HL-60 (cell line): ENCODE measurements at regions not wholly inside any gene's neighbourhood (a gene's known extent, or its start where the extent isn't known, plus 50 kb on each side); places are given as distances from the start of the nearest gene placed in this dataset.

Source experiments
- DNase-seq, 2 experiments: peaks; one replicate each; pipeline ENCODE4 v3.0.0-alpha.2; 2010 to 2020; ENCODE audit warnings: low read depth in 1 of 2, low spot score in 1 of 2
- H3K27ac ChIP-seq: fragments of 250-450 bp; sonication (Bioruptor Pico); replicated peaks from 2 replicates; pipeline ENCODE4 v1.5.1; 2020; ENCODE audit warnings: mild to moderate bottlenecking, moderate library complexity
- H3K27me3 ChIP-seq: fragments of 250-450 bp; sonication (Bioruptor Pico); 2 replicates; pipeline ENCODE4 v1.5.1; 2021; ENCODE audit warnings: mild to moderate bottlenecking, moderate library complexity; ENCODE audit not compliant: insufficient read depth, poor library complexity, severe bottlenecking
- H3K4me3 ChIP-seq: replicated peaks from 2 replicates; pipeline ENCODE4 v1.5.1; 2011; ENCODE audit warnings: mild to moderate bottlenecking, control low read depth, low read length; ENCODE audit not compliant: insufficient read depth
- CTCF ChIP-seq: IDR thresholded peaks from one replicate; pipeline ENCODE4 v1.5.1; 2011; ENCODE audit warnings: low read length, control low read depth, inconsistent platforms; ENCODE audit not compliant: insufficient read depth
- GABPA ChIP-seq: IDR thresholded peaks from 2 replicates; pipeline ENCODE4 v1.6.1; 2012; ENCODE audit warnings: low read depth
- POLR2AphosphoS5 ChIP-seq: IDR thresholded peaks from 2 replicates; pipeline ENCODE4 v1.6.1; 2012; ENCODE audit warnings: low read depth
- REST ChIP-seq: IDR thresholded peaks from 2 replicates; pipeline ENCODE4 v1.6.1; 2012; ENCODE audit warnings: low read depth; ENCODE audit not compliant: insufficient replicate concordance
- SPI1 ChIP-seq: IDR thresholded peaks from 2 replicates; pipeline ENCODE4 v1.6.1; 2012; ENCODE audit warnings: low read depth, mild to moderate bottlenecking, borderline replicate concordance

GRCh38 chr10:70950801-70951200, 62.4 kb upstream of the PCBD1 start:
- Histone ChIP-seq H3K27me3 (no peaks in the 10 kb centered on the region), H3K4me3 (no peak overlapping the region), H3K27ac (no peak overlapping the region)
- TF ChIP-seq POLR2AphosphoS5 (no peak), GABPA (no peak), CTCF (no peak), REST (no peak)
- no peak for DNase-seq

- no peak overlapping the region for H3K4me3 ChIP-seq
- no peaks in the 10 kb centered on the region for H3K27me3 ChIP-seq
- DNase-seq = no peak
- no peak overlapping the region for H3K27ac ChIP-seq
- TF ChIP-seq GABPA (no peak), CTCF (no peak), REST (no peak), SPI1 (no peak), POLR2AphosphoS5 (no peak)
These were observed 64.0 kb upstream of the PCBD1 start for GRCh38 chr10:70952401-70952800.

- TF ChIP-seq GABPA (no peak), REST (no peak), SPI1 (no peak), CTCF (no peak), POLR2AphosphoS5 (no peak)
- no peak overlapping the region for H3K27ac ChIP-seq
- H3K27me3 ChIP-seq = no peaks in the 10 kb centered on the region
- no peak for DNase-seq
- no peak overlapping the region for H3K4me3 ChIP-seq
These were observed 64.6 kb upstream of the PCBD1 start for GRCh38 chr10:70952921-70953320.
